AG08395 (cell line): ENCODE measurements at regions not wholly inside any gene's neighbourhood (a gene's known extent, or its start where the extent isn't known, plus 50 kb on each side); places are given as distances from the start of the nearest gene placed in this dataset.

Source experiments
- DNase-seq: peaks from one replicate; pipeline ENCODE4 v3.0.0; 2012; ENCODE audit warnings: mixed read lengths, low spot score

- DNase-seq = no peak
These were observed 55.1 kb upstream of the SLC25A26 start for GRCh38 chr3:66165660-66166059.

GRCh38 chr3:66164155-66164554 lies 56.6 kb upstream of the SLC25A26 start:
- no peak for DNase-seq

GRCh38 chr3:66163222-66163621 lies 57.6 kb upstream of the SLC25A26 start:
- DNase-seq = no peak

GRCh38 chr3:66162766-66163165 lies 58.0 kb upstream of the SLC25A26 start:
- no peak for DNase-seq

GRCh38 chr3:66158933-66159683 lies 61.7 kb upstream of the SLC25A26 start:
- no peak for DNase-seq

GRCh38 chr3:66154444-66154861 lies 66.3 kb upstream of the SLC25A26 start:
- no peak for DNase-seq

- peak; percentile 57 for DNase-seq
These were observed 67.0 kb upstream of the SLC25A26 start for GRCh38 chr3:66153481-66154443.

- no peak for DNase-seq
These were observed 68.5 kb upstream of the SLC25A26 start for GRCh38 chr3:66152336-66152735.

GRCh38 chr3:66150977-66151376 lies 69.8 kb upstream of the SLC25A26 start:
- no peak for DNase-seq

GRCh38 chr3:66149269-66149668 lies 71.5 kb upstream of the SLC25A26 start:
- DNase-seq = no peak

GRCh38 chr3:66145408-66145733 lies 75.4 kb upstream of the SLC25A26 start:
- no peak for DNase-seq

GRCh38 chr3:66144568-66145407 lies 76.0 kb upstream of the SLC25A26 start:
- DNase-seq = peak; percentile 21

- DNase-seq = no peak
These were observed 78.7 kb upstream of the SLC25A26 start for GRCh38 chr3:66142079-66142478.

GRCh38 chr3:66140743-66141372 lies 79.9 kb upstream of the SLC25A26 start:
- no peak for DNase-seq

GRCh38 chr3:66140106-66140505 lies 80.7 kb upstream of the SLC25A26 start:
- no peak for DNase-seq

- no peak for DNase-seq
These were observed 81.4 kb upstream of the SLC25A26 start for GRCh38 chr3:66139415-66139814.

GRCh38 chr3:66138336-66139313 lies 82.2 kb upstream of the SLC25A26 start:
- DNase-seq = peak; percentile 80

GRCh38 chr3:66136597-66136996 lies 84.2 kb upstream of the SLC25A26 start:
- DNase-seq = no peak

GRCh38 chr3:66133853-66134445 lies 86.9 kb upstream of the SLC25A26 start:
- DNase-seq = no peak
